ENCODE measurements at regions not wholly inside any gene's neighbourhood (a gene's known extent, or its start where the extent isn't known, plus 50 kb on each side); places are given as distances from the start of the nearest gene placed in this dataset.

DNA sequence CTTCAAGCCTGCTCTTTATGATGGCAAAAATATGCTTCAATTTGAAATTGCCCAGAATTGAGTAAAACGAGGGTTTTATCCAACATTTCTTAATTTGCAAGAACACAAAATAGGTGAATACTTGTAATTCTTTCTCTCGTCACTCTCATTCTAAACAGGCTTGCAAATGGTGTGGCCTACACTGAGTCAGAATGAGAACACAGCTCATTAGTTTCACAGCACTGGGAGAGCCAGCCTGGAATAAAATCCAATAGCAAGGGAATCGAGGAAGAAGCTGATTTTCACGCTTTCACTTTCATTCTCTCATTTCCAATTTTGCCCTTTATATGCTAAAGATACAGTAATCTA, 537.5 kb downstream of the LTN1 start:
- TF ChIP-seq, protein P1, sequence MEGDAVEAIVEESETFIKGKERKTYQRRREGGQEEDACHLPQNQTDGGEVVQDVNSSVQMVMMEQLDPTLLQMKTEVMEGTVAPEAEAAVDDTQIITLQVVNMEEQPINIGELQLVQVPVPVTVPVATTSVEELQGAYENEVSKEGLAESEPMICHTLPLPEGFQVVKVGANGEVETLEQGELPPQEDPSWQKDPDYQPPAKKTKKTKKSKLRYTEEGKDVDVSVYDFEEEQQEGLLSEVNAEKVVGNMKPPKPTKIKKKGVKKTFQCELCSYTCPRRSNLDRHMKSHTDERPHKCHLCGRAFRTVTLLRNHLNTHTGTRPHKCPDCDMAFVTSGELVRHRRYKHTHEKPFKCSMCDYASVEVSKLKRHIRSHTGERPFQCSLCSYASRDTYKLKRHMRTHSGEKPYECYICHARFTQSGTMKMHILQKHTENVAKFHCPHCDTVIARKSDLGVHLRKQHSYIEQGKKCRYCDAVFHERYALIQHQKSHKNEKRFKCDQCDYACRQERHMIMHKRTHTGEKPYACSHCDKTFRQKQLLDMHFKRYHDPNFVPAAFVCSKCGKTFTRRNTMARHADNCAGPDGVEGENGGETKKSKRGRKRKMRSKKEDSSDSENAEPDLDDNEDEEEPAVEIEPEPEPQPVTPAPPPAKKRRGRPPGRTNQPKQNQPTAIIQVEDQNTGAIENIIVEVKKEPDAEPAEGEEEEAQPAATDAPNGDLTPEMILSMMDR (IDR thresholded peaks at IDR 0.05; ENCODE audit: poor library complexity), result no peak
- no peak for TF ChIP-seq EZH2phosphoT487 (IDR thresholded peaks at IDR 0.05; ENCODE audit: low read depth, severe bottlenecking, unreplicated experiment)
- TF ChIP-seq EZH2 (IDR thresholded peaks at IDR 0.05; ENCODE audit: borderline replicate concordance), result no peak
